ENCODE measurements at regions not wholly inside any gene's neighbourhood (a gene's known extent, or its start where the extent isn't known, plus 50 kb on each side); places are given as distances from the start of the nearest gene placed in this dataset.

DNA sequence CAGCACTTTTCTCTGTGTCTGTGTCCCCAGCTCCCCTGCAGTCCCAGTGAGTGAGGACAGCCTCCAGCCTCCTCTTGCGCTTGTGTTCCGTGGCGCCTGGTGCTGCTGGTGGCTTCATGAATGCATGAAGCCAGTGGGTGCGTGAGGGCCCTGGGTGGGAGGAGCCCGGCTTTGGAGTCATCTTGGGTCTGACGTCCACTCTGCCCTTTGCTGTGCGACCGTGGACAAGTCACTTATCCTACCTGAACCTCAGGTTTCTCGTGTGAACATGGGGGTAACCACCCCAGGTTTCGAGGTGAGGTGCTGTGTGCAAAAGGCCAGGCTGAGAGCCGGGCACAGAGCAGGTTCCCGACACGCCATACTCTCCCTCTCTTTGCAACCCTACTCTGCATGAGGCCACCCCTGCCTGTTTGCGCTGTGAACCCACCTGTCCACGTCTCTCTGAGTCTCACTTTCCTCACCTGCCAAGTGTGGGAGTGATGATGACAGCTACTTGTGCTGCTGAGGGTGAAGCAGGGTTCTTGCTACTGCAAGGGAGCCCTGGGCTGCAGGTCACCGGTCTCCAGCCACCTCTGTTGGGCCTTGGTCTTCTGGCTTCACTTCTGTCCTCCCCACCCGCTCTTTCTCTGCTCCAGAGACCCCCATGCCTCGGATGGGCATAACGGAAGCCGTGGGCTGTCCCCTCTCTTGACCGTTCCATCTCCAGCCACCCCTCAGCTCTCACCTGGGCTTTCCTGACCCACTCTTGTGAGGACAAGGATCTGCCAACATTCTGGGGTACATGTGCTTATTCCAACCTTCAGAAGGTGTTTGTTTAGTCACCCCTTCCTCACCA is 537.6 kb downstream of the TBC1D22A start:
- DNase-seq: no peak

DNA sequence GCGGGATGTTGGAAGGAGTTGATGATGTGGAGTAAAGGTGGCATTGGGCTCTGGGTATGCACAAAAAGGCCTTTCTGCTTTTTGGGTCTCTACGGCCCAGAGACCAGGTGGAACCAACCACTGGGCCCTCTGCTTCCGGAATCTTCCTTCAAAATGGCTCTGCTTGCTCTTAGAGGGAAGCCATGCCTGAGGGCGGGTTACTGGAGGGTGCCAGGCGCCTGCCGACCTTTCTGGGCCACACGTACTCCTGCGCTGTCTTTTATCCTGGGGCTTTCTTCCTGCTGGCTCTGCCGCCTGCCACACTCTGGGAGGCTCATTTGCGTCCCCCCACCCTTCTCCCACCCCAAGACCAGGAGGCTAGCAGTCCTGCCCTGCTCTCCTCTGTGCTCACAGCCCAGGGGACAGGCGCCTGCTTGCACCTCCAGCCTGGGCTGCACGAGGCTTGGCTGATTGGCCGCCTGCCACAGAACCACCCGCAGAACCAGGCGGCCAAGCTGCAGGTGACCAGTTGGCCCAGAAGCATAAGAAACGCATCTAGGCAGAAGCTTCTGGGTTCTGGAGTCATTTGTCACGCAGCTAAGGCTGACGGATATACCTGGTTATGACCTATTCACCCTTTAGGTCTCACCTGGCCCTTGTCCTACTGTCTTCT is 536.9 kb downstream of the TBC1D22A start:
- DNase-seq: no peak

DNA sequence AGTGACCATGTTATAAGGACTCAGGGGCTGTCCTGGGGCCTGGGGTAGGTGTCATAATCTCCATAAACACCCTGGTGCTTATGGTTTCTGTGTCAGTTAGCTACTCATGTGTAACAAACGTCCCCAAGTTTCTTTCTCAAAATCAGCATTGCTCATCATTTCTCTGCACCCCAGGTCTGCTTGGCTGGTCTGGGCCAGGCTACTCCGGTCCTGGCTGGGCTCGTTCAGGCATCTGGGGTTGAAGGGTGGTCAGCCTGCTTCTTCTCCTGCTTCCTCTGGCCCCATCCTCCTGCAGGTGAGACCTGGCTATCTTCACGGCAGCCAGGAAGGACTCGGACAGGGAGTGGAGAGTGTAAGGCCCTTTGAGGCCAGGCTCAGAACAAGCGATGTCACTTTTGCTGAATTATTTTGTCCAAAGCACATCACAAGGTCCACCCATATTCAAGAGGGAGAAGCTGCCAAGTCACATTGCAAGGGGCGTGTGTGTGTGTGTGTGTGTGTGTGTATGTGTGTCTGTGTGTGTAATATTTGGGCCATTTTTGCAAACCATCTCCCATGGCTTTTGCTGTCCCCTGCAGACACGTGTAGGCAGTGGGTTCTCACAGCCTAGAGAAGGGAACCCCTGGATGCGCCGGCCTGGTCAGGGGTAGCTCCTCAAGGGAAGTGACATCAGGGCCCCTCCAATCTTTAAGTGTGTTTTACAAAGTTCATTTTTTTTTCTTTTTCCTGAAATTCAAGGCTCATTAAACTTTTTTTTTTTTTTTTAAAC is 535.8 kb downstream of the TBC1D22A start:
- DNase-seq: no peak

DNA sequence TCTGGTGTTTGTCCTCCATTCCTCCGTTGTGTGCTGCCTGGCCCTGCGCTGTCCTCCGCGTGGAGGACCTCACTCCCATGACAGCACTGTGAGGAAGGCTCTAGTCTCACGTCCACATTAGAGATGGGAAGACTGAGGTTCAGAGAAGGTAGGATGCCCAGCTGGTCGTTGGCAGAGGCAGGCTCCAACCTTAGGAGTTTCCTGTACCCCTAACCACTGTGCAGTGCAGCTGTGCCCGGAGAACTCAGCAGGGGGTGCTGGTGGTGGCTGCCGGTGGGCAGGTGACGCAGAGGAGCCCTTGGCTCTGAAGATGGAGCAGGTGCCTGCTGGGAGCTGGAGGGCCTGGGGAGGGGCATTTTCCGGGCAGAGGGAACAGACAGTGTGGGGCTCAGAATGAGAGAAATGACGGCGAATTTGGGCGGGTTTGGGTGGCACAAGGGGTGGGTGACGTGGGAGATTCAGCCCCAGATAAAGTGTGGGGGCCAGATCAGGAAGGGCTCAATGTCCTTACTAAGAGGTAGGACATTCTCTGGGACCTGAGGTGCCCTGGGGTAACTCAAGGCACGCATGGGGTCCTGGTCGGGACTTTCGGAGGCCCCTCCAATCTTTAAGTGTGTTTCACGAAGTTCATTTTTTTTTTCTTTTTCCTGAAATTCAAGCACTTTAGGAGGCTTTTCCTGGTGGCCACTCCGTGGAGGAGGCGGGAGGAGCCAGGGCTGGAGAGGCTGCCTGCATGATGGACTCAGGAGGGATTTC is 535.0 kb downstream of the TBC1D22A start:
- DNase-seq: no peak

DNA sequence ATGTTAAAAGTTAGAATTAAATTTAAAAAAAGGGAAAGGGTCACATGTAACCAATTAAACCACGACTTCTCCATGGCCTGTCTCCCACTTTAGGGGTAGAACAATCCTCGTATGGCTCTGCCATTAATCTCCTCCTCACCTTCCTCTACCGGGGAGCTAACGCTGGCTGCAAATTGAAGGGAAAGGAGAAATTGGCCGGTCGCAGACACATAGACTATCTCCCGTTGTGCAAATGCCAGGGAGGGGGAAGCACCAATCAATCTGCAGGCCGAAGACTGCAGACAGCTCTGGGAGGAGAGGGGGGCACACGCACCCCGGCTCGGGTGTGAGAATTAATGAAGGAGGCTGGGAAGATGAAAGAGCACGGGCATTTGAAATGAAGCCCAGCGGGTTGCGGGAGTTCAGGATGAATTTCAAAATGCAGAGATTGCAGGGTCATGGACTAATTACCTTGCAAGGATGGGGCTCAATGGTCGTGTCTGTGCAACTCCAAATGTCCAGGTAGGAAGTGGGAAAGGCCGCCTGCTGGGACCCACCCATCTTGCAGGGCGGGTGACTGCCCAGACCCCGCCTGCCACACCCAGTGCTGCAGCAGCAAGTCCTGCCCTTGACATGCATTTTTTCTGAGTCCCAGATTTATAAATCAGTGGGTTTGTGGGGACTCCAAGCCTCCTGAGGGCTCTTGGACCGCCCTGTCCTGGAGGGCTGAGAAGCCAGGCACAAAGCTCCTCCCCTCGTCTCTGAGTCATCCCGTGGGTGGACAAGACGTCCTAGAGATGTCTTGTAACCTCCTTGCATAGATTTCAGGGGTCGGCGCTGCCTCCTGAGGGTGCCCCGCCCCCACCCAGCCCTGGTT is 534.2 kb downstream of the TBC1D22A start:
- no peak for DNase-seq

DNA sequence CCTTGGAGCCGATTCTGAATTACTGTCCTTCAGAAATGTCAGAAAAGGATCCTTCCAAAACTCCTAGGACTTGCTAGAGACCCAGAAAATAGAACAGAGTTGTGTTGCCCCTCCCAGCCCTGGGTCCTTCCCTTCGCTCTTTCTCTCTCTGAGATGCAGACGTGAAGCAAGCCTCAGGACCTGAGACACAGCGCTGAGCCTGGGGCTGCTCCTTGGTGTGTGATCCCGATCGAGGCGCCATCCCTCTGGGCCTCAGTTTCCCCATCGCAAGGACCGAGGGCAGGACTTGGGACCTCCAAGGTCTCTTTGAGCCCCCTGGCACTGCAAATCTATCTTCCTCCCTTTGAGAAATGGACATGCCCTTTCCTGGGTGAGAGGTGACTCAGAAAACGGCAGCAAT is 533.5 kb downstream of the TBC1D22A start:
- no peak for DNase-seq

DNA sequence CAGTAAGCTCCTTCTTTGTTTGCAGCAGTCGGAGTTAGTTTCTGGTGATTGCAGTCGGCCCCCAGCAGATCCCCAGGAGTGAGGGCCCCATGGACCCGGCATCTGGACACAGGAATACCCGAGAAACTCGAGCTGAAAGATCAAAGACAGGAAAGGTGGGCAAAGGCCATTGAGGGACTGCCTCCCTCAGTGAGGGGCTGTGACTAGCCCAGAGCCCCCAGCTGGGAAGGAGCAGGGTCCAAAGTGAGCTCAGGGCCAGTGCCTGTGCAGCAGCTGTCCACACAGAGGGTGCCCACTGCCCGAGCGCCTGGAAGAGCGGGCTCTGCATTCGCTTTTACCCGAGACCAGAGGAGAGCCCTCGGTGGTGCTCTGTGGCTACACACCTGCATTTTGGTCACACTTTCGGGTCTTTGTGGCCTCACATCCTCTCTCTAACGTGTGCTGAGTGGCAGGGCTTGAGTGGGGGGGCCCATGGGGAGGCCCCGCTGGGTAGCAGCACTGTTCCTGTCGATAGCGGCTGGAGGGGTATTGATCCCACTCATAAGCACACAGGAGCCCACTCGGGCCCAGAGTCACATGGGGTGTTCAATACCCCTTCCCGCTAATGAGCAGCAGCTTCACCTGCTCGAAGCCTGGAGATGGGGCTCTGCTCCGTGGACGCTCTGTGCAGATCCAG is 532.9 kb downstream of the TBC1D22A start:
- DNase-seq: no peak

DNA sequence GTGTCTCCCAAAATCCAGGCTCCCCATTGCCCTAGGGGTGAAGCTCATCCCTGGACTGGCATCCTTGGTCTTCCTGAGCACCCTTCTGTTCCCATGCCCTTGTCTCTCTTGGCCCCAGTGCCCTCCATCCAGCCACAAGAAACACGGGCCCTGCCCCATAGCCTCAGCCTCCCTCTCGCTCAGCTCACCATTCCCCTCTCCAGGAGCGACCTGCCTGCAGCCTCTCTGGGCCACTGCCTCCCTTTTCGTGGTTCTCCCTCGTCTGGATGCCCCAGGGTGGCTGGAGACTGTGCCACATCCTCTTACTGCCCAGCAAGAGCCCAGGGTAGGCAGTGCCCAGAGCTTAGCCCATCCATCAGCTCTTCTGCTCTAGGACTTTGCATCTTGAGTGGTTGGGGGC is 532.1 kb downstream of the TBC1D22A start:
- DNase-seq: no peak

DNA sequence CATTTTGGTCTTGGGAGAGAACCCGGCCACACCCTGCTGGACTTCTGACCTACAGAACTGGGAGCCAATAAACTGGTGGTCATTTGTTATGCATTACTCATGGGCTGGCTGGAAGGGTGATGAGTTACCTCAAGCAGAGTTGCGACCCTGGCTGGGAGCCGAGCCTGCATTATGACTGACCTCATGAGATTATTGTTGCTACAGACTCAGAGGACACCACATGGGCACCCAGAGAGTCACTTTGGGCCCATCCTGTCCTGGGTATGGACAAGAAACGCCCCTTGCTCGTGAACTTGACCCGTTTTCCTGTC is 531.7 kb downstream of the TBC1D22A start:
- DNase-seq: no peak

DNA sequence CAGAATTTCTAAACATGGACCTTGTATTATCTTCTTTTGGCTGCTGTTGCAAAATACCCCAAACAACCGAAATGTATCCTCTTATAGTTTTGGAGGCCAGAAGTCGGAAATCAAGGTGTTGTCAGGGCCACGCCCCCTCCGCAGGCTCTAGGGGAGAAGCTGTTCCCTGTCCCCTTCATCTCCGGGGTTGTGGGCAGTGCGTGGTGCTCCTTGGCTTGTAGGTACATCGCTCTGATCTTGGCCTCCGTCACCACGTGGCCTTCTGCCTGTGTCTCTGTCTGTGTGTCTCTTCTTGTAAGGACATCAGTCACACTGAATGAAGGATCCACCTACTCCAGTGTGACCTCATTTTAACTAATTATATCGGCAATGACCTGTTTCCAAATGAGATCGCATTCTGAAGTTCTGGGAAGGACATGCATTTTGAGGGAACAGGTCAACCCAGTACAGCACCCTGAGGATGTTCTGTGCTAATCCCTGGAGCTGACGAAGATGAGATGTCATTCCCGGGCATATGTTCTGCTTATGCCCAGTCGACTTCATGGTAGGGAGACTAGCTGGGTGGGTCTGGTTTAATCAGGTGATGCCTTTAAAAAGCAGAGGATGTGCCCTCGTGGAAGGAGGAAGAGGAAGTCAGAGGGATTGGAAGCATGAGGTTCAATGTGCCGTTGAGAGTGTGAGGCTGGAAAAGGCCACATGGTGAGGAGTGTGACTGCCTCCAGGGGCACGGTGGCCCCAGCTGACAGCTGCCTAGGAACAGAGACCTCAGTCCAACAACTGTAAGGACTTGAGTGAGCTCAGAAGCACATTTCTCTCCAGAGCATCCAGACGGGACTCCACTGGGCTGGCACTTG is 531.1 kb downstream of the TBC1D22A start:
- DNase-seq: no peak

DNA sequence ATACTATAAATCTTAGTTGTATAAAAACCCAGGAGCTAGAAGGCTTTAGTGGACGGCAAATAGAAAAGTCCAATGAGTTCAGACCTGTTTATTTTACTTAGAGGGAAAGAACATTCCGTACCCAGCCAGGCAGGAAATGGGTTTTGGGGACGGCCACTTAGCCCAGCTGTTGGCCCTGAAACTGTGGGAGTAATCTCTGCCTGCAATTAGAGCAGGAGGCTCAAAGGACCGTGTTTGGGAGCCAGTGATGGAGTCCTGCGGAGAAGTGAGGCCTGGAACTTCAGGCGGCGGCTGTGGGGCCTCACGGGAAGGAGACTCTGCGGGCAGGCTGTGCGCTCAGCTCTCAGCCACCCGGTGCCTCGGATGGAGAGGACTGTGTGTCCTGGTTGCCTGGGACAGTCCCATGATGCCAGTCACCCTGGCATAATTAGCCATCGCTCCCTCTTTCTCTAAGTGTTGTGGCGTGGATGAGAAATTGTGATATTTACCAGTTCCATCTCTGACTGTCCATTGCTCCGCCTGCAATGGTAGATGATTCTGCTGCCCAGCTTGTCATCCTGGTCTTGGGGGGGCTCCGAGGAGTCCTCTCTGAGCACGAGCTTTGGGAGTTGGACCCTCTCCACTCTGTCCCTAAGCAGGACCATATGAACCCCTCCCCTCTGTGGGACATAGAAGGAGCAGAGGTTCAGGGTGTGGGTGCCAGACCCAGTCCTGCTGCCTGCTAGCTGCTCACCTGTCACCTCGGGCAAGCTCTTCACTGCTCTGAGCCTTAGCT is 530.3 kb downstream of the TBC1D22A start:
- no peak for DNase-seq

DNA sequence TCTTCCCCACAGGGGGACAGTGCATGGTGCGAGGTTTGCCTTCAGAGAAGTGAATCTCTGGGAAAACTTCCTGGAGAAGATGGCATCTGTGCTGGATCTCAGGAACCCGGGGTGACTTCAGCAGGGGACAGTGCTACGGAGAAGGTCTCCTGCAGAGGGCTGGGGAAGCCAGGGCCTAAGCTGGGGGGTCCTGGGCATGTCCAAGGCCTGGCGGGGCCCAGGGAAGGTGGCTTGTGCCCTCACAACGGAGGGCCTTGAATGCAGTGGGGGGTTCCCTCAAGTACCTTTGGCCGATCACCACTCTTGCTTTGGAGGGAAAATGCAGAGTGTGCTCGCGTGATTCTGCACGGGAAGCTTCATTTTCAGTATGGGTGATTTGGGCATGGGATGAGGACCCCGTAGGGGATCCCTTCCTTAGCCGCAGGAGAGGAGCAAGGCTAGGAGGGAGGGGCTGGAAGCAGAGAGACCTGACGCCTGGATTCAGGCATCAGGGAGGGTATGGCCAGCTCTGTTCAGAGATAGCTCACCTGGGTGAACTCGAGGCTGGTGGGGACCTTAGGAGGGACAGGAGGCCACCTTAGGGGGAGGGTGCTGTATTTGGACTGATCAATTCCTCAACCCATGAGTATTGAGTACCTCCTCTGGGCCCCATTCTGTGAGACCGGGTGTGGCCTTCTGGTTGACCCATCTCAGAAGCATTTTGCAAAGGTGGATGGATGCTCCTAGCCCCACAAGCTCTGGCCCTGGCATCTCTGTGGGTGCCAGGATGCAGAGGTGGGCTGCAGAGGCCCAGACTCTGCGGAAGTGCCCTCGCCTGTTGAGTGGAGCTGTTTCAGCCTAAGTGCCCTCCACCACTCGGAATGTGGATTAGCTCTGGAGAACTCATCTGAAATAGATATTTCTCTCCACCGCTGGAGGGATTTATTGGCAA is 529.4 kb downstream of the TBC1D22A start:
- DNase-seq: no peak

DNA sequence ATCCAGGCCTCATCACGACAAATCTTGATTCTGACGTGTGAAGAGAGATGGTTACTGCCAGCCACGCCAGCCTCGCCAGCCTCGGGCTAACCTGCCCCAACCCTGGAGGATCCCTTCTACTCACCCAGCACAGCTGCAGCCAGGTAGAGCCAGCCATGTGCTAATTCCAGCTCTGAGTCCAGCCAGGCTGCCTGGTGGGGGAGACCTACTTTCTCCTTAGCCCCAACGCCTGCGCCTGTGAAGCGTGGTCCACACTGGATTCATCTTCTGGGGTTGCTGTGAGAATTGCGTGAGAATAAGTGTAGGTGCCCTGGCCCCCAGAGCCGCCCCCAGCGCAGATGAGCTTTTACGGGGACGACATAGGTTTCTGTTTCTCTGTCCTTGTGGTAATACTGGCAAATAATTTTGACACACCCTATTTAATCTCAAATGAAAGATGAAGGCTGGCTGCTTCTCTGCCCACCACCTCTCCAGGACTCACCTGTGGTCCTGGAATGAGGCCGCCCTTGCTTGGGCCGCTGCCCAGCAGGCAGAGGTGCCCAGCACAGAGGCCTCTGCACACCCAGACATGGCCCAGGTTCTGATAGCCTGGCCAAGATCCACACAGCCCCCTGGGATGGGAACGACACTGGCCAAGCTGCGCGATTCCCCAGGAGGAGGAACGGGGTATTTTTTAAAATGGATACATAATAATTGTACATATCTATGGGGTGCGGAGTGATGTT is 528.4 kb downstream of the TBC1D22A start:
- no peak for DNase-seq

DNA sequence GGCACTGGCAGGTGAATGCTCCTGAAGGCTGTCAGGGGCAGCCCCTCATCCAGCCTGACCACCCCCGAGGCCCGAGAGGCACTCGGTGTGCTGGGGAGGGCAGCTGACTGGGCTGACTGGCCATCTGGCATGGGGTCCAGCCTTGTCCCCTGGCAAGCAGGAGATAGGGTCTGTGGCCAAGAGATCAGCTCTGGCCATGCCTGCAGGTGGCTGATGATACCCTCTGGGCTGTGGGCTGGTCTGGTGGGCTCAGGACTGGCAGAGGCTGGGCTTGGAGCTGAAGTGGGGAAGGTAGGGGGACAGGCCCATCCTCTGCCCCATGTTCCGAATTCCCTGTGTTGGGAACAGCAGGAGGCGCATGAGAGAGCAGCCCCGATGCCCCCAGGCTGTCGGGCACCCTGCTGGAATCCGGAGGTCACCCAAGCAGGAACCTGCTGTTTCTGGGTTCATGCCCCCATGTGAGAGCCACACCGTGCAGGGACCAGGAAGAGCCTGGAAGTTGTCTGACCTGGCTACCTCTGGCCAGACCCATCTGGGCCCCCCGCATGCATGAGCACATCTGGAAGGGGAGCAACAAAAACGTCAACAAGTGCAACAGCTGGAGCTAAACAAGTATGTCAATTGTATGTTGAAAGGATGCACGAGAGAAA is 527.0 kb downstream of the TBC1D22A start:
- no peak for DNase-seq

DNA sequence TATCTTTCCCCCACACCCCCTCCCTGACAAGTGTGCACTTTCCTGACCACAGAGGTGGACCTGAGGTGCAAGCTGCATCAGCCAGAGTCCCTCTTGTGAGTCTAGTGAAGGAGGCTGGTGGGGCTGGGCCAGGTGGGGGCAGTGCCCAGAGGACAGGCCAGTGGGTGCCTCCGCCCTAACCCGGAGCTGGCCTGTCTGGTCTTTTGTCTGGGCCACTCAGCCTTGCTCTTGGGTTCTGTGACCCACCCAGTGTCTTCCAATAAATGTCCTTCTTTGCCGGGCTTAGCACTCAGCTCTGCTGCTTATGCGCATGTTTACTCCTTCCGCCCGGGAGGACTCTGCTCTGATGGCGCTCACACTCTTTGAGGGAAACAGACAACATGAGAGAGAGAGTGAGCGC is 526.2 kb downstream of the TBC1D22A start:
- DNase-seq: no peak

DNA sequence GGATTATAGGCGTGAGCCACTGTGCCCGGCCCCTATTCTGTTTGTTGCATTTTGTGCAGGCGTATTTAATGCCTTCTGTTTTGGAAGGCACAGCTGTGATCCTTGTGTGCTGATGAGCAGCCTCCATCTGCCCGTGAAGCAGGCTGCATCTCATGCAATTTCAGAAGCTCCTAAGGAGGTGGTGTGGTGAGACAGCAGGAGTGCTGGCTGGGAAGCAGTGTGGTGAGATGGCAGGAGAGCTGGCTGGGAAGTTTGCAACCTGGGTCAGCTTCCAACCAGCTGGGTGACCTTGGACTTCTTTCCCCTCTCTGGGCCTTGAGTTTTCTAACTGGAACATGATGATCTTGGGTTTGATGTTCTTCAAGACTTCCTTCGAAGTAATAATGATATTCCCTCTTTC is 525.1 kb downstream of the TBC1D22A start:
- no peak for DNase-seq

DNA sequence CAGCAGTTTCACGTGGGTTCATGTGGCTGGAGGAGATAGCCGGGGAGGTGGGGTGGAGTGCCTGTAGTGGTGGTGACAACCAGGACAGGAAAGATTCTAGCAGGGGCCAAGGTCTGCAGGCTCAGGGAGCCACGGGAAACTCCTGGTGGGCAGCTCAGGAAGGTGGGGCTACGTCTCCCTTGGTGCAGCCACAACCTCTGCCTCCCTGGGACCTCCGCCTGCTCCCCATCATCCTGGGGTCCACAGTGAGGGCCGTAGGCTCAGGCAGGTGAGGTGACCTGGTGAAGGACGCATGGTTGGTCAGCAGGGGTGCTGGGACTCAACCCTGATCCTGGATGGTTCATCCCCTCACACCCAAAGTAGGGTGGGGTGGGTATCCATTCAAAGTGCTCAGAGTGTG is 524.1 kb downstream of the TBC1D22A start:
- DNase-seq: no peak
